ENCODE measurements at regions not wholly inside any gene's neighbourhood (a gene's known extent, or its start where the extent isn't known, plus 50 kb on each side); places are given as distances from the start of the nearest gene placed in this dataset.
"Not testable (repeated sequence)": the region's sequence is repeated elsewhere in the genome, so short reads cannot be mapped to it uniquely, and the experiment has no call there.

DNA sequence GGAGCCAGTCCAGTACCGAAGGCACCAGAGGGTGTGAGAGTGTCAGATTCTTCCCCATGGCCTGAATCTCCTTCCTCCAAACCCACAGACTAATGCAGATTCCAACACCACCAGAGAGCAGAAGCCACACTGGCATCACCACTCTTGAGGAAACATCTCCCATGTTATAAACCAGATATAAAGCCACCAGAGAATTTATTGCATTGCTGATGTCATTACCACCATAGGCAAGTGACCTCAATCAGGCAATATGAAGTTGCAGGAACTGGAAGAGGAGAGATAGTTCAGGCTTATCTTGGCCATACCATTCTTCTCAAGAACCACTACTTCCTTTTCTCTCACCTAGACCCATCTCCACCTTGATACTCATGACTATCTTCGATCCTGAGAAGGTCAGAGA lies 653.4 kb downstream of the TMEM121 start:
- DNase-seq (no peak), ATAC-seq (no peak)
- H3K27ac ChIP-seq: no peak overlapping the region
- no peaks in the 10 kb centered on the region for H3K36me3 ChIP-seq (ENCODE audit: insufficient read depth in 1 of 2, low read depth in 1 of 2)
- H3K4me1 ChIP-seq: no peaks in the 10 kb centered on the region
- H3K9me3 ChIP-seq: no peaks in the 10 kb centered on the region
- H3K4me3 ChIP-seq: no peak overlapping the region
- WGBS, 3 donors: 38 to 46% (median 39%) methylated on average over 2 of the region's 2 CpGs
- intact Hi-C loops (cut with DNase I): no loop called here
- TF ChIP-seq, protein P1, sequence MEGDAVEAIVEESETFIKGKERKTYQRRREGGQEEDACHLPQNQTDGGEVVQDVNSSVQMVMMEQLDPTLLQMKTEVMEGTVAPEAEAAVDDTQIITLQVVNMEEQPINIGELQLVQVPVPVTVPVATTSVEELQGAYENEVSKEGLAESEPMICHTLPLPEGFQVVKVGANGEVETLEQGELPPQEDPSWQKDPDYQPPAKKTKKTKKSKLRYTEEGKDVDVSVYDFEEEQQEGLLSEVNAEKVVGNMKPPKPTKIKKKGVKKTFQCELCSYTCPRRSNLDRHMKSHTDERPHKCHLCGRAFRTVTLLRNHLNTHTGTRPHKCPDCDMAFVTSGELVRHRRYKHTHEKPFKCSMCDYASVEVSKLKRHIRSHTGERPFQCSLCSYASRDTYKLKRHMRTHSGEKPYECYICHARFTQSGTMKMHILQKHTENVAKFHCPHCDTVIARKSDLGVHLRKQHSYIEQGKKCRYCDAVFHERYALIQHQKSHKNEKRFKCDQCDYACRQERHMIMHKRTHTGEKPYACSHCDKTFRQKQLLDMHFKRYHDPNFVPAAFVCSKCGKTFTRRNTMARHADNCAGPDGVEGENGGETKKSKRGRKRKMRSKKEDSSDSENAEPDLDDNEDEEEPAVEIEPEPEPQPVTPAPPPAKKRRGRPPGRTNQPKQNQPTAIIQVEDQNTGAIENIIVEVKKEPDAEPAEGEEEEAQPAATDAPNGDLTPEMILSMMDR (IDR thresholded peaks at IDR 0.05): no peak
- H3K27me3 ChIP-seq (ENCODE audit: insufficient read depth in 3 of 3, low read length in 2 of 3): no peaks in the 10 kb centered on the region

GRCh38 chr14:106184771-106185170 lies 658.4 kb downstream of the TMEM121 start:
- 57 to 70% (median 67%) methylated on average over 8 of the region's 8 CpGs for WGBS, 3 donors
- H3K4me1 ChIP-seq; H3K9me3 ChIP-seq; ATAC-seq; intact Hi-C loops (cut with DNase I); H3K27me3 ChIP-seq (ENCODE audit: insufficient read depth in 3 of 3, low read length in 2 of 3); H3K36me3 ChIP-seq (ENCODE audit: insufficient read depth in 1 of 2, low read depth in 1 of 2); H3K4me3 ChIP-seq; H3K27ac ChIP-seq; DNase-seq: not testable (repeated sequence)

- DNase-seq, ATAC-seq: not testable (repeated sequence)
Measured at GRCh38 chr14:106185174-106185836, 658.9 kb downstream of the TMEM121 start.

GRCh38 chr14:106185837-106186233 lies 659.5 kb downstream of the TMEM121 start:
- TF ChIP-seq, protein P1 (IDR thresholded peaks at IDR 0.05): no peak
- DNase-seq: no peak

More at GRCh38 chr14:106185174-106185836, 658.9 kb downstream of the TMEM121 start:
- H3K27me3 ChIP-seq (ENCODE audit: insufficient read depth in 3 of 3, low read length in 2 of 3); intact Hi-C loops (cut with DNase I); H3K4me1 ChIP-seq; H3K36me3 ChIP-seq (ENCODE audit: insufficient read depth in 1 of 2, low read depth in 1 of 2); H3K27ac ChIP-seq; H3K4me3 ChIP-seq; H3K9me3 ChIP-seq: not testable (repeated sequence)
- 67 to 73% (median 71%) methylated on average over 6 of the region's 6 CpGs for WGBS, 3 donors

DNA sequence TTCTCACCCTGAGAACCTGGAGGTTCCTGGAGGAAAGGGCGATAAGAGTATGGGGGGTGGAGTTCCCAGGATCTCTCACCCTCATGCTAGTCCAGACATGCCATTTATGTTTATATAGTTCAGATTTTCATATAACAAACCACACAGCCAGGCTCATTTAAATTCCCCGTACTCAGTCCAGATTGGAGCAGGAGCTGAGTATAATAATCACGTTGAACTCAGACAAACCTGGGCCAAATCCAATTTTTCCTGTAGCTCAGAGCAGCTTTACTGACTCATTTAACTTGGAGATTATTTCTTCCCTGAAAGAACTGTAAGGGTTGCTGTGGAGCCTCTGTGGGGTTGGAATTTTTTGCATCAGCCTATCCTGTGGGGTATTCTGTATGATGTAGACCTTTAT lies 660.8 kb downstream of the TMEM121 start:
- 42 to 55% (median 55%) methylated on average over 3 of the region's 3 CpGs for WGBS, 3 donors
- Histone ChIP-seq H3K9me3 (no peaks in the 10 kb centered on the region), H3K4me3 (no peak overlapping the region), H3K27me3 (ENCODE audit: insufficient read depth in 3 of 3, low read length in 2 of 3) (no peaks in the 10 kb centered on the region), H3K36me3 (ENCODE audit: insufficient read depth in 1 of 2, low read depth in 1 of 2) (no peaks in the 10 kb centered on the region), H3K27ac (no peak overlapping the region), H3K4me1 (no peaks in the 10 kb centered on the region)
- ATAC-seq (no peak), DNase-seq (no peak)
- TF ChIP-seq, protein P1 (IDR thresholded peaks at IDR 0.05): no peak
- intact Hi-C loops (cut with DNase I): no loop called here

More at GRCh38 chr14:106185837-106186233, 659.5 kb downstream of the TMEM121 start:
- no peak overlapping the region for H3K4me3 ChIP-seq
- H3K36me3 ChIP-seq (ENCODE audit: insufficient read depth in 1 of 2, low read depth in 1 of 2): no peaks in the 10 kb centered on the region
- H3K9me3 ChIP-seq: no peaks in the 10 kb centered on the region
- H3K4me1 ChIP-seq: no peaks in the 10 kb centered on the region
- H3K27ac ChIP-seq: no peak overlapping the region
- intact Hi-C loops (cut with DNase I): no loop called here
- no peak for ATAC-seq
- WGBS, 3 donors: 38% methylated on average over 4 of the region's 4 CpGs
- H3K27me3 ChIP-seq (ENCODE audit: insufficient read depth in 3 of 3, low read length in 2 of 3): no peaks in the 10 kb centered on the region

GRCh38 chr14:106192701-106193100 lies 666.3 kb downstream of the TMEM121 start:
- intact Hi-C loops (cut with DNase I); ATAC-seq: not testable (repeated sequence)

DNA sequence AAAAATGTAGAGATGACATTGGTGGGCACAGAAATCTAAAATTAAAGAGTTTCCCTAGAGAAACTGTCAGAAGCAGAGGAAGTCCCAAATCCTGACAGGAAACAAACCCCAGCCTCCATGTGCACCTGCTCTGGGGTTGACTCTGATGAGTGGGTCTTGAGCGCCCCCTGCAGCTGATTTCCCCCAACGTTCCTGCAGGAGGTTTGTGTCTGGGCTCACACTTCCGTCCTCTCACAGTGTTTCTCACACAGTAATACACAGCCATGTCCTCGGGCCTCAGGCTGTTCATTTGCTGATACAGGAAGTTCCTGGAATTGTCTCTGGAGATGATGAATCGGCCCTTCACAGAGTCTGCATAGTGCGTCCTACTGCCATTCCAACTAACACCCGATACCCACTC lies 670.1 kb downstream of the TMEM121 start:
- H3K27me3 ChIP-seq (ENCODE audit: insufficient read depth in 3 of 3, low read length in 2 of 3); H3K27ac ChIP-seq; H3K36me3 ChIP-seq (ENCODE audit: insufficient read depth in 1 of 2, low read depth in 1 of 2); H3K4me1 ChIP-seq; DNase-seq; ATAC-seq; H3K9me3 ChIP-seq; H3K4me3 ChIP-seq; intact Hi-C loops (cut with DNase I): not testable (repeated sequence)
- 48 to 50% (median 49%) methylated on average over 7 of the region's 7 CpGs for WGBS, 3 donors

More at GRCh38 chr14:106192701-106193100, 666.3 kb downstream of the TMEM121 start:
- not testable (repeated sequence) for H3K9me3 ChIP-seq; H3K4me3 ChIP-seq; H3K36me3 ChIP-seq (ENCODE audit: insufficient read depth in 1 of 2, low read depth in 1 of 2); H3K27me3 ChIP-seq (ENCODE audit: insufficient read depth in 3 of 3, low read length in 2 of 3); H3K4me1 ChIP-seq; DNase-seq; H3K27ac ChIP-seq

DNA sequence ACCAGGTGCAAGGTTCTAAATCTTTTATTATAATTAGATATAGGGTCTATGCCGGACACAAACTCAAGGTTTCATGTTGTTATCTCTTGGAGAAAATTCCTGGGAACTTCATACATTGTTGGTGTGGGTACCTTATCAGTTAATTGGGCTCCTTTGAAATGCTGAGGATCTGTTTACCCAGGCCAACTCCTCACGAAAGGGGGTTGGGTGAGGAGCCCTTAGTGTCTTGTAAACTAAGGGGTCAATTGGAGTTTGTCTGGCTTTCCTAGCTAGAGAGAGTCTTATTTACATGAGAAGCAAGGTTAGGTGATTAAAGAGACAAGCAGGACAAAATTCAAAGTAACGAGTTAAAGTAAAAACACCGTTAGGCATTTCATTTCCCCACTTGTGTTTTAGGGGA lies 670.9 kb downstream of the TMEM121 start:
- H3K4me3 ChIP-seq; H3K27ac ChIP-seq; DNase-seq; H3K9me3 ChIP-seq; H3K4me1 ChIP-seq; ATAC-seq; H3K36me3 ChIP-seq (ENCODE audit: insufficient read depth in 1 of 2, low read depth in 1 of 2); H3K27me3 ChIP-seq (ENCODE audit: insufficient read depth in 3 of 3, low read length in 2 of 3); intact Hi-C loops (cut with DNase I): not testable (repeated sequence)
- WGBS, 3 donors: 43 to 59% (median 51%) methylated on average over 4 of the region's 4 CpGs
